ENCODE measurements at regions not wholly inside any gene's neighbourhood (a gene's known extent, or its start where the extent isn't known, plus 50 kb on each side); places are given as distances from the start of the nearest gene placed in this dataset.

DNA sequence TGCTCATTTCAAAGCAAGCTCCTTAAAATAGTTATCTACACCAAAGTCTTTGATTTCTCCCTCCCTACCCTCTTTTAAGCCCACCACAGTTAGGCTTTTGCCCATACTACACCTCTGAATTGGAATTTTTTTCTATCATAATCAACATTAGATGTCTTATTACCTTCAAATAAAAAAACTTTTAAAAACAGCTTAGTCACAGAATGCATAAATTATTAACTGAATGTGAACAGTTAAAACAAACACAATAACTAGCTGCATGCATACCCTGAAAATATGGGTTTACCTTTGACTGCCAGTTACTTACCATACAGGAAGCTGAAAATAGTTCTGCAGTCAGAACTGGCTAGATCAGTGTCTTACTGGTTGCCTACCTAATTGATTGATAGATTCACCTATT lies 210.9 kb downstream of the TGFB2 start:
- TF ChIP-seq, protein P1, sequence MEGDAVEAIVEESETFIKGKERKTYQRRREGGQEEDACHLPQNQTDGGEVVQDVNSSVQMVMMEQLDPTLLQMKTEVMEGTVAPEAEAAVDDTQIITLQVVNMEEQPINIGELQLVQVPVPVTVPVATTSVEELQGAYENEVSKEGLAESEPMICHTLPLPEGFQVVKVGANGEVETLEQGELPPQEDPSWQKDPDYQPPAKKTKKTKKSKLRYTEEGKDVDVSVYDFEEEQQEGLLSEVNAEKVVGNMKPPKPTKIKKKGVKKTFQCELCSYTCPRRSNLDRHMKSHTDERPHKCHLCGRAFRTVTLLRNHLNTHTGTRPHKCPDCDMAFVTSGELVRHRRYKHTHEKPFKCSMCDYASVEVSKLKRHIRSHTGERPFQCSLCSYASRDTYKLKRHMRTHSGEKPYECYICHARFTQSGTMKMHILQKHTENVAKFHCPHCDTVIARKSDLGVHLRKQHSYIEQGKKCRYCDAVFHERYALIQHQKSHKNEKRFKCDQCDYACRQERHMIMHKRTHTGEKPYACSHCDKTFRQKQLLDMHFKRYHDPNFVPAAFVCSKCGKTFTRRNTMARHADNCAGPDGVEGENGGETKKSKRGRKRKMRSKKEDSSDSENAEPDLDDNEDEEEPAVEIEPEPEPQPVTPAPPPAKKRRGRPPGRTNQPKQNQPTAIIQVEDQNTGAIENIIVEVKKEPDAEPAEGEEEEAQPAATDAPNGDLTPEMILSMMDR (IDR thresholded peaks at IDR 0.05; ENCODE audit: low read length): no peak
- TF ChIP-seq EZH2 (optimal IDR thresholded peaks at IDR 0.05; ENCODE audit: low read depth, low read length) (no peak), EZH2phosphoT487 (IDR thresholded peaks at IDR 0.05; ENCODE audit: low read length) (no peak)

All from MM.1S (cell line).